GM12878 (cell line): ENCODE measurements at regions not wholly inside any gene's neighbourhood (a gene's known extent, or its start where the extent isn't known, plus 50 kb on each side); places are given as distances from the start of the nearest gene placed in this dataset.

Source experiments
- ATAC-seq: fragments of 200-7000 bp; cut with Tn5 transposase; 3 replicates; pipeline ENCODE4 v1.9.1; 2020; ENCODE audit warnings: mild to moderate bottlenecking, moderate library complexity
- BruUV-seq: library from RNA; stranded (reverse); fragments of 400-500 nt; replicated peaks from 2 replicates; lab custom pipeline; 2021; lab: Mats Ljungman, UMichigan
- CTCF ChIA-PET: fragments of 300-600 bp; sonication (Branson Sonifier 250); formaldehyde crosslinking; extraction: SDS; loops from one replicate; lab custom pipeline; 2021; ENCODE audit warnings: inconsistent platforms; lab: Yijun Ruan, JAX
- POLR2A ChIA-PET: fragments of 350-600 bp; formaldehyde crosslinking; extraction: SDS; loops from one replicate; lab custom pipeline; 2021; ENCODE audit warnings: inconsistent platforms; lab: Charles Lee
- RAD21 ChIA-PET: fragments of 300-600 bp; sonication (Branson Sonifier 250); formaldehyde crosslinking; loops from one replicate; lab custom pipeline; 2023; ENCODE audit warnings: antibody characterized with exemption; ENCODE audit not compliant: unreplicated experiment; lab: Charles Lee
- SMC1A ChIA-PET: fragments of 300-600 bp; sonication (Branson Sonifier 250); formaldehyde crosslinking; loops from one replicate; lab custom pipeline; 2023; ENCODE audit not compliant: unreplicated experiment, uncharacterized antibody; lab: Charles Lee
- DNase-seq: peaks from one replicate; pipeline ENCODE4 v3.0.0-alpha.2; 2011; ENCODE audit warnings: low read depth, low spot score
- FAIRE-seq: peaks from 3 replicates; lab custom pipeline; 2011; peaks lifted over from hg19 to GRCh38; lab: Jason Lieb, UNC
- H2AFZ ChIP-seq: 2 replicates; pipeline ENCODE4 v1.6.0; 2011; ENCODE audit warnings: low read depth, low read length, control low read depth; ENCODE audit not compliant: control insufficient read depth
- H3K27ac ChIP-seq: 2 replicates; pipeline ENCODE4 v1.5.1; 2011; ENCODE audit warnings: control low read depth; ENCODE audit not compliant: control insufficient read depth, insufficient read depth
- H3K27me3 ChIP-seq, 2 experiments: replicated peaks in 1 of 2; 2 replicates each; pipeline versions ENCODE4 v1.6.0 to v1.6.1; 2011; ENCODE audit warnings: low read length in 1 of 2; ENCODE audit not compliant: control insufficient read depth in 2 of 2, insufficient read depth in 2 of 2
- H3K36me3 ChIP-seq, 2 experiments: 2 replicates each; pipeline ENCODE4 v1.5.1; 2011; ENCODE audit warnings: low read length in 1 of 2; ENCODE audit not compliant: control insufficient read depth in 2 of 2, insufficient read depth in 2 of 2
- H3K4me1 ChIP-seq: 2 replicates; pipeline ENCODE4 v1.6.1; 2011; ENCODE audit warnings: mild to moderate bottlenecking, low read length, moderate library complexity, mixed read lengths; ENCODE audit not compliant: control insufficient read depth, insufficient read depth
- H3K4me2 ChIP-seq: 2 replicates; pipeline ENCODE4 v1.6.0; 2011; ENCODE audit warnings: control low read depth; ENCODE audit not compliant: control insufficient read depth, insufficient read depth
- H3K4me3 ChIP-seq: fragments of 200-600 bp; sonication (generic); 2 replicates; pipeline ENCODE4 v1.5.1; 2016
- H3K79me2 ChIP-seq: 2 replicates; pipeline ENCODE4 v1.6.0; 2011; ENCODE audit warnings: low read length; ENCODE audit not compliant: control insufficient read depth, insufficient read depth
- H3K9ac ChIP-seq: 2 replicates; pipeline ENCODE4 v1.8.0; 2011; ENCODE audit warnings: low read length, control low read depth, mixed read lengths; ENCODE audit not compliant: control insufficient read depth, insufficient read depth
- H3K9me3 ChIP-seq: replicated peaks from 3 replicates; pipeline ENCODE4 v1.5.1; 2011; ENCODE audit warnings: mild to moderate bottlenecking, low read length; ENCODE audit not compliant: control insufficient read depth, insufficient read depth
- H4K20me1 ChIP-seq: 2 replicates; pipeline ENCODE4 v1.6.0; 2011; ENCODE audit not compliant: control insufficient read depth, insufficient read depth
- BHLHE40 ChIP-seq, 2 experiments: fragments of 450-650 bp in 1 of 2; IDR thresholded peaks; 2 replicates each; pipeline ENCODE4 v1.6.1; 2011 to 2017; ENCODE audit warnings: low read depth in 2 of 2, borderline replicate concordance in 1 of 2, improper control_type of control experiment in 1 of 2, low read length in 1 of 2, mild to moderate bottlenecking in 1 of 2
- EED ChIP-seq: sonication (generic); IDR thresholded peaks from 2 replicates; pipeline ENCODE4 v1.6.1; 2016; ENCODE audit warnings: antibody characterized with exemption, low read depth
- IRF4 ChIP-seq: IDR thresholded peaks from 2 replicates; pipeline ENCODE4 v1.6.1; 2011; ENCODE audit warnings: low read depth, low read length
- NR2C2 ChIP-seq: IDR thresholded peaks from 2 replicates; pipeline ENCODE4 v1.6.1; 2011; ENCODE audit warnings: borderline replicate concordance, low read depth; ENCODE audit not compliant: control insufficient read depth, insufficient read length
- NRF1 ChIP-seq: conservative IDR thresholded peaks from 2 replicates; pipeline ENCODE4 v1.6.1; 2011; ENCODE audit warnings: mild to moderate bottlenecking, low read depth, low read length, improper control_type of control experiment
- POLR2A ChIP-seq: IDR thresholded peaks from 2 replicates; pipeline ENCODE4 v1.6.1; 2011; ENCODE audit warnings: low read depth, mild to moderate bottlenecking, low read length
- STAT3 ChIP-seq: IDR thresholded peaks from 2 replicates; pipeline ENCODE4 v1.6.1; 2011; ENCODE audit warnings: low read depth, low read length, improper control_type of control experiment
- ZNF622 ChIP-seq: fragments of 450-650 bp; IDR thresholded peaks from 2 replicates; pipeline ENCODE4 v1.6.1; 2017; ENCODE audit warnings: mild to moderate bottlenecking, inconsistent platforms
- WGBS: methylation state at CpG from one replicate; pipeline ENCODE4 v1.1.6; 2016; ENCODE audit warnings: low lambda C conversion rate; ENCODE audit not compliant: insufficient replicate concordance, insufficient coverage; ENCODE audit errors: missing lambda C conversion rate; 5-methylcytosine and 5-hydroxymethylcytosine counted together
- in situ Hi-C: fragments of 300-500 bp; cut with MboI; formaldehyde crosslinking; loops from 9 replicates; pipeline ENCODE4 v1.14.3; 2018; ENCODE audit warnings: mixed read lengths
- intact Hi-C: fragments of 100-400 bp; cut with micrococcal nuclease; formaldehyde crosslinking; loops from one replicate; pipeline ENCODE4 v1.14.2; 2022; ENCODE audit not compliant: unreplicated experiment
- TF ChIP-seq, protein P1 (sequence below): IDR thresholded peaks from 2 replicates; pipeline ENCODE4 v1.6.1; 2012; ENCODE audit warnings: improper control_type of control experiment, low read depth, low read length; ENCODE audit not compliant: insufficient replicate concordance
- TF ChIP-seq, protein P2 (sequence below): fragments of 450-650 bp; IDR thresholded peaks from 2 replicates; pipeline ENCODE4 v1.6.1; 2017; ENCODE audit warnings: mild to moderate bottlenecking, moderate library complexity
- TF ChIP-seq, protein P3 (sequence below): IDR thresholded peaks from 2 replicates; pipeline ENCODE4 v1.6.1; 2011; ENCODE audit warnings: low read depth, mild to moderate bottlenecking, low read length, moderate library complexity, borderline replicate concordance; ENCODE audit errors: extremely low read depth
- TF ChIP-seq, protein P4 (sequence below): fragments of 450-650 bp; IDR thresholded peaks from 2 replicates; pipeline ENCODE4 v1.6.1; 2016; ENCODE audit warnings: mild to moderate bottlenecking

DNA sequence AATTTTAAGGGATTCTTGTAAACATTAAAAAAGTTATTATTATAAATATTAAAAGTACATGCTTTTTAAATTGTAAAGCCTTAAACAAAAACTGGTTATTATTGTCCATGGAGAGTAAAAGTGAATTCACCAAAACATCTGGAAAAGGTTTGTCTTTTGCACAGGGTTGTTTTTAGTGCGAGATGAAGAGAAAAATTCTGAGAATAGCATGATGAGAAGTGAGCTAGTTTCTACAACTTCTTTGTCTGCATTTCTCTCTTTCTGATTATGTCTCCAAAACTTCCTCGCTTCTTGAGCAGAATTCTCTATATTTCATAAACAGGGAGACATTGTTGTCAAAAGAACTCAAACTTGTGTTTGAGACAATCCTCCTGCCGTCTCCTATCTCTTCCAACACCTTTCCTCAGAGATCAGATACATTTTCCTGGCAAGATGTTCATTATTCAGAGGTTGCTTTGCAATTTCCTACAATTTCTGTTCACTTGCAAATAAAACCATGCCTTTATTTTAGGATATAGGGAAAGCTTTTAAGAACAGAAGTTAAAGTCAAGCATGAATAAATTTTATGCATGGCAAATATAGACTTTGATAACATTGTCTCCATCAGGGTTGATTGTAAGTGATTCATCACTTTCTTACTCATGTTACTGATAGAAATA, 372.1 kb upstream of the NPVF start:
- H2AFZ ChIP-seq = no peak overlapping the region
- no peak for FAIRE-seq
- H3K4me2 ChIP-seq = no peak overlapping the region
- no peak for ATAC-seq
- intact Hi-C loops = no loop called here
- no peak overlapping the region for H3K4me3 ChIP-seq
- ChIA-PET POLR2A (no interaction called here), CTCF (no interaction called here), SMC1A (no interaction called here), RAD21 (interaction anchor here (0.5 kb wide), 1 partner anchor 672 kb away, joined by 3 read pairs; no protein-coding TSS in a partner anchor)
- DNase-seq = no peak
- H3K27me3 ChIP-seq = no peaks in the 10 kb centered on the region; a peak in 1 of 4 replicates
- H3K9me3 ChIP-seq = no peaks in the 10 kb centered on the region
- H3K79me2 ChIP-seq = no peaks in the 10 kb centered on the region
- no peak for TF ChIP-seq BHLHE40 (IDR thresholded peaks at IDR 0.05; ENCODE audit: borderline replicate concordance in 1 of 2, low read depth in 2 of 2, low read length in 1 of 2)
- TF ChIP-seq, protein P1, sequence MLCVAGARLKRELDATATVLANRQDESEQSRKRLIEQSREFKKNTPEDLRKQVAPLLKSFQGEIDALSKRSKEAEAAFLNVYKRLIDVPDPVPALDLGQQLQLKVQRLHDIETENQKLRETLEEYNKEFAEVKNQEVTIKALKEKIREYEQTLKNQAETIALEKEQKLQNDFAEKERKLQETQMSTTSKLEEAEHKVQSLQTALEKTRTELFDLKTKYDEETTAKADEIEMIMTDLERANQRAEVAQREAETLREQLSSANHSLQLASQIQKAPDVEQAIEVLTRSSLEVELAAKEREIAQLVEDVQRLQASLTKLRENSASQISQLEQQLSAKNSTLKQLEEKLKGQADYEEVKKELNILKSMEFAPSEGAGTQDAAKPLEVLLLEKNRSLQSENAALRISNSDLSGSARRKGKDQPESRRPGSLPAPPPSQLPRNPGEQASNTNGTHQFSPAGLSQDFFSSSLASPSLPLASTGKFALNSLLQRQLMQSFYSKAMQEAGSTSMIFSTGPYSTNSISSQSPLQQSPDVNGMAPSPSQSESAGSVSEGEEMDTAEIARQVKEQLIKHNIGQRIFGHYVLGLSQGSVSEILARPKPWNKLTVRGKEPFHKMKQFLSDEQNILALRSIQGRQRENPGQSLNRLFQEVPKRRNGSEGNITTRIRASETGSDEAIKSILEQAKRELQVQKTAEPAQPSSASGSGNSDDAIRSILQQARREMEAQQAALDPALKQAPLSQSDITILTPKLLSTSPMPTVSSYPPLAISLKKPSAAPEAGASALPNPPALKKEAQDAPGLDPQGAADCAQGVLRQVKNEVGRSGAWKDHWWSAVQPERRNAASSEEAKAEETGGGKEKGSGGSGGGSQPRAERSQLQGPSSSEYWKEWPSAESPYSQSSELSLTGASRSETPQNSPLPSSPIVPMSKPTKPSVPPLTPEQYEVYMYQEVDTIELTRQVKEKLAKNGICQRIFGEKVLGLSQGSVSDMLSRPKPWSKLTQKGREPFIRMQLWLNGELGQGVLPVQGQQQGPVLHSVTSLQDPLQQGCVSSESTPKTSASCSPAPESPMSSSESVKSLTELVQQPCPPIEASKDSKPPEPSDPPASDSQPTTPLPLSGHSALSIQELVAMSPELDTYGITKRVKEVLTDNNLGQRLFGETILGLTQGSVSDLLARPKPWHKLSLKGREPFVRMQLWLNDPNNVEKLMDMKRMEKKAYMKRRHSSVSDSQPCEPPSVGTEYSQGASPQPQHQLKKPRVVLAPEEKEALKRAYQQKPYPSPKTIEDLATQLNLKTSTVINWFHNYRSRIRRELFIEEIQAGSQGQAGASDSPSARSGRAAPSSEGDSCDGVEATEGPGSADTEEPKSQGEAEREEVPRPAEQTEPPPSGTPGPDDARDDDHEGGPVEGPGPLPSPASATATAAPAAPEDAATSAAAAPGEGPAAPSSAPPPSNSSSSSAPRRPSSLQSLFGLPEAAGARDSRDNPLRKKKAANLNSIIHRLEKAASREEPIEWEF = no peak
- no peak for TF ChIP-seq NRF1
- TF ChIP-seq, protein P2, sequence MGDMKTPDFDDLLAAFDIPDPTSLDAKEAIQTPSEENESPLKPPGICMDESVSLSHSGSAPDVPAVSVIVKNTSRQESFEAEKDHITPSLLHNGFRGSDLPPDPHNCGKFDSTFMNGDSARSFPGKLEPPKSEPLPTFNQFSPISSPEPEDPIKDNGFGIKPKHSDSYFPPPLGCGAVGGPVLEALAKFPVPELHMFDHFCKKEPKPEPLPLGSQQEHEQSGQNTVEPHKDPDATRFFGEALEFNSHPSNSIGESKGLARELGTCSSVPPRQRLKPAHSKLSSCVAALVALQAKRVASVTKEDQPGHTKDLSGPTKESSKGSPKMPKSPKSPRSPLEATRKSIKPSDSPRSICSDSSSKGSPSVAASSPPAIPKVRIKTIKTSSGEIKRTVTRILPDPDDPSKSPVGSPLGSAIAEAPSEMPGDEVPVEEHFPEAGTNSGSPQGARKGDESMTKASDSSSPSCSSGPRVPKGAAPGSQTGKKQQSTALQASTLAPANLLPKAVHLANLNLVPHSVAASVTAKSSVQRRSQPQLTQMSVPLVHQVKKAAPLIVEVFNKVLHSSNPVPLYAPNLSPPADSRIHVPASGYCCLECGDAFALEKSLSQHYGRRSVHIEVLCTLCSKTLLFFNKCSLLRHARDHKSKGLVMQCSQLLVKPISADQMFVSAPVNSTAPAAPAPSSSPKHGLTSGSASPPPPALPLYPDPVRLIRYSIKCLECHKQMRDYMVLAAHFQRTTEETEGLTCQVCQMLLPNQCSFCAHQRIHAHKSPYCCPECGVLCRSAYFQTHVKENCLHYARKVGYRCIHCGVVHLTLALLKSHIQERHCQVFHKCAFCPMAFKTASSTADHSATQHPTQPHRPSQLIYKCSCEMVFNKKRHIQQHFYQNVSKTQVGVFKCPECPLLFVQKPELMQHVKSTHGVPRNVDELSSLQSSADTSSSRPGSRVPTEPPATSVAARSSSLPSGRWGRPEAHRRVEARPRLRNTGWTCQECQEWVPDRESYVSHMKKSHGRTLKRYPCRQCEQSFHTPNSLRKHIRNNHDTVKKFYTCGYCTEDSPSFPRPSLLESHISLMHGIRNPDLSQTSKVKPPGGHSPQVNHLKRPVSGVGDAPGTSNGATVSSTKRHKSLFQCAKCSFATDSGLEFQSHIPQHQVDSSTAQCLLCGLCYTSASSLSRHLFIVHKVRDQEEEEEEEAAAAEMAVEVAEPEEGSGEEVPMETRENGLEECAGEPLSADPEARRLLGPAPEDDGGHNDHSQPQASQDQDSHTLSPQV = no peak
- no peak for TF ChIP-seq STAT3
- TF ChIP-seq EED = no peak
- TF ChIP-seq, protein P3, sequence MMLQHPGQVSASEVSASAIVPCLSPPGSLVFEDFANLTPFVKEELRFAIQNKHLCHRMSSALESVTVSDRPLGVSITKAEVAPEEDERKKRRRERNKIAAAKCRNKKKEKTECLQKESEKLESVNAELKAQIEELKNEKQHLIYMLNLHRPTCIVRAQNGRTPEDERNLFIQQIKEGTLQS = no peak
- no peak for TF ChIP-seq ZNF622
- no peak for TF ChIP-seq NR2C2
- TF ChIP-seq, protein P4, sequence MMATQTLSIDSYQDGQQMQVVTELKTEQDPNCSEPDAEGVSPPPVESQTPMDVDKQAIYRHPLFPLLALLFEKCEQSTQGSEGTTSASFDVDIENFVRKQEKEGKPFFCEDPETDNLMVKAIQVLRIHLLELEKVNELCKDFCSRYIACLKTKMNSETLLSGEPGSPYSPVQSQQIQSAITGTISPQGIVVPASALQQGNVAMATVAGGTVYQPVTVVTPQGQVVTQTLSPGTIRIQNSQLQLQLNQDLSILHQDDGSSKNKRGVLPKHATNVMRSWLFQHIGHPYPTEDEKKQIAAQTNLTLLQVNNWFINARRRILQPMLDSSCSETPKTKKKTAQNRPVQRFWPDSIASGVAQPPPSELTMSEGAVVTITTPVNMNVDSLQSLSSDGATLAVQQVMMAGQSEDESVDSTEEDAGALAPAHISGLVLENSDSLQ = no peak
- TF ChIP-seq POLR2A = no peak
- no peak for TF ChIP-seq IRF4
- H3K36me3 ChIP-seq = no peaks in the 10 kb centered on the region
- no peak overlapping the region for H3K9ac ChIP-seq
- H4K20me1 ChIP-seq = no peaks in the 10 kb centered on the region
- in situ Hi-C loops = no loop called here
- no TSS peak for BruUV-seq
- H3K4me1 ChIP-seq = no peaks in the 10 kb centered on the region
- H3K27ac ChIP-seq = no peak overlapping the region
- WGBS = 0% methylated on average over 3 of the region's 3 CpGs
